Osteocyte (in vitro differentiated cells): ENCODE measurements at regions not wholly inside any gene's neighbourhood (a gene's known extent, or its start where the extent isn't known, plus 50 kb on each side); places are given as distances from the start of the nearest gene placed in this dataset.

ENCODE experiments used
- DNase-seq: peaks from one replicate; pipeline ENCODE4 v3.0.0; 2021; ENCODE audit warnings: mixed read lengths; ENCODE audit not compliant: unreplicated experiment; ENCODE audit errors: extremely low spot score
- H3K27ac Mint-ChIP-seq: one replicate; pipeline ENCODE4 v1.8.0; 2021; ENCODE audit warnings: mild to moderate bottlenecking, mixed read lengths; ENCODE audit not compliant: unreplicated experiment
- H3K27me3 Mint-ChIP-seq: one replicate; pipeline ENCODE4 v1.8.0; 2021; ENCODE audit warnings: mixed read lengths; ENCODE audit not compliant: unreplicated experiment
- H3K36me3 Mint-ChIP-seq: one replicate; pipeline ENCODE4 v1.8.0; 2021; ENCODE audit warnings: mixed read lengths; ENCODE audit not compliant: unreplicated experiment
- H3K4me1 Mint-ChIP-seq: one replicate; pipeline ENCODE4 v1.8.0; 2021; ENCODE audit warnings: mixed read lengths; ENCODE audit not compliant: unreplicated experiment
- H3K4me3 Mint-ChIP-seq: one replicate; pipeline ENCODE4 v1.8.0; 2021; ENCODE audit warnings: mild to moderate bottlenecking, moderate library complexity, mixed read lengths; ENCODE audit not compliant: unreplicated experiment
- H3K9me3 Mint-ChIP-seq: one replicate; pipeline ENCODE4 v1.8.0; 2021; ENCODE audit warnings: mixed read lengths; ENCODE audit not compliant: unreplicated experiment
- TF ChIP-seq, protein P1 (sequence below): fragments of 200-600 bp; sonication (generic); IDR thresholded peaks from 2 replicates; pipeline ENCODE4 v1.5.0; 2021; ENCODE audit warnings: antibody characterized with exemption, mild to moderate bottlenecking, moderate library complexity

DNA sequence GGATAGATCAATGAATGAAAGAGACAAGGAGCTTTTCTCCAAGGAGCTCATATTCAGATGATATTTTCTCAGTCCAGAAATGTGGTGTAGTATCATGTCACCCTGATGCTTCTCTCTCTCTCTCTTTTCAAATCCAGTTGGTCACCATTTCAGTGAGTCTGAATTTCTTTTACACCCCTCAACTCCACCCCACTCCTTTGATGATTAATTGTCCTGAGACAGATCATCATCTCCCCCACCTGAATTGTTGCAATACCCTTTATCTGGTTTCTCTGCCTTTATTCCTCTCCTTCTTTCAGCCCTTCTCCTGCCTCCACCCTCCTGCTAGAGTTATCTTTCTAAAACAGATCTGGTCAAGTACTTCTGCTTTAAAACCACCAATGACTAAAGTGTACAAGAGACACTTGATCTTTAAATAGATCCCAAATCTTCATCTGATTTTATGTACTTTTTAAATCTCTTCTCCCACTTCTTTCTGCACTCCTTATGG lies 299.8 kb downstream of the KLF5 start:
- Mint-ChIP-seq H3K36me3 (no peaks in the 10 kb centered on the region), H3K4me3 (no peak overlapping the region), H3K4me1 (no peaks in the 10 kb centered on the region), H3K9me3 (no peaks in the 10 kb centered on the region), H3K27ac (no peak overlapping the region), H3K27me3 (peaks cover 23% of the 10 kb centered on the region)
- DNase-seq = no peak
- TF ChIP-seq, protein P1, sequence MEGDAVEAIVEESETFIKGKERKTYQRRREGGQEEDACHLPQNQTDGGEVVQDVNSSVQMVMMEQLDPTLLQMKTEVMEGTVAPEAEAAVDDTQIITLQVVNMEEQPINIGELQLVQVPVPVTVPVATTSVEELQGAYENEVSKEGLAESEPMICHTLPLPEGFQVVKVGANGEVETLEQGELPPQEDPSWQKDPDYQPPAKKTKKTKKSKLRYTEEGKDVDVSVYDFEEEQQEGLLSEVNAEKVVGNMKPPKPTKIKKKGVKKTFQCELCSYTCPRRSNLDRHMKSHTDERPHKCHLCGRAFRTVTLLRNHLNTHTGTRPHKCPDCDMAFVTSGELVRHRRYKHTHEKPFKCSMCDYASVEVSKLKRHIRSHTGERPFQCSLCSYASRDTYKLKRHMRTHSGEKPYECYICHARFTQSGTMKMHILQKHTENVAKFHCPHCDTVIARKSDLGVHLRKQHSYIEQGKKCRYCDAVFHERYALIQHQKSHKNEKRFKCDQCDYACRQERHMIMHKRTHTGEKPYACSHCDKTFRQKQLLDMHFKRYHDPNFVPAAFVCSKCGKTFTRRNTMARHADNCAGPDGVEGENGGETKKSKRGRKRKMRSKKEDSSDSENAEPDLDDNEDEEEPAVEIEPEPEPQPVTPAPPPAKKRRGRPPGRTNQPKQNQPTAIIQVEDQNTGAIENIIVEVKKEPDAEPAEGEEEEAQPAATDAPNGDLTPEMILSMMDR = no peak

DNA sequence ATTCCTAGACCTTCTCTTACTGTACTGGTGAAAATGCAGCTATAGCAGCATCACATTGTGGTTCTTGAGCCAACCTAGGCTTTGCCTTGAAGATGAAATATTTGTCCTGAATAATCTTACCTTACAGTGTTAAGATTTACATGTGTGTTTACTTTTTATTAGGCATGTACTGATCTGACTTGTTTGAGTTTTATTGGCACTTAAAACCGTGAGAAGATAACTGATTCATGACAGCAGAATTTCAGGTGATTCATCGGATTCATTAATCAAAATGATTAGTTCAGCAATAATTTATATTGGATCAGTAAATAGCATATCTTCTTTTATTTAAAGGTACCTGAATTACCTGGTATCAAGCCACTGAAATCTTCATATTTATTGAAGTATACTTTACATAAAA lies 296.3 kb downstream of the KLF5 start:
- no peak for DNase-seq
- Mint-ChIP-seq H3K27me3 (peaks cover 13% of the 10 kb centered on the region), H3K9me3 (no peaks in the 10 kb centered on the region), H3K4me3 (no peak overlapping the region), H3K36me3 (no peaks in the 10 kb centered on the region), H3K27ac (no peak overlapping the region), H3K4me1 (no peaks in the 10 kb centered on the region)
- TF ChIP-seq, protein P1 = no peak

DNA sequence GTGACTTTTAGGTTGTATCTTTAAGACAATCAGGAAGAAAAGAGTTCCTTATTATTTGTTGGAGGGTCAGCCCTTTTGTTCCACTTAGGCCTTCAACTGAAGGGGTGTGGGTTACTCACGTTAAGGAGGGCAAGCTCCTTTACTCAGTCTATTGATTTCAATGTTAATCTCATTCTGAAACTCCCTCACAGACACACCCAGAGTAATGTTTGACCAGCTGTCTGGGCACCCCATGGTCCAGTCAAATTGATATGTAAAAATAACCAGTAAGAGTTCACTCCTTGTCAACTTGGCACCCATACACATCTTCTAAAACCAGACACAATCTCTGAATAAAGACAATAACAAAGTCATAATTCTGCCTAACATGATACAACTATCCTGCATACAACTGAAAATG lies 292.9 kb downstream of the KLF5 start:
- no peak overlapping the region for H3K27ac Mint-ChIP-seq
- no peaks in the 10 kb centered on the region for H3K4me1 Mint-ChIP-seq
- TF ChIP-seq, protein P1 = no peak
- no peak overlapping the region for H3K4me3 Mint-ChIP-seq
- no peaks in the 10 kb centered on the region for H3K9me3 Mint-ChIP-seq
- H3K27me3 Mint-ChIP-seq = peaks cover 16% of the 10 kb centered on the region
- no peaks in the 10 kb centered on the region for H3K36me3 Mint-ChIP-seq
- DNase-seq = no peak

DNA sequence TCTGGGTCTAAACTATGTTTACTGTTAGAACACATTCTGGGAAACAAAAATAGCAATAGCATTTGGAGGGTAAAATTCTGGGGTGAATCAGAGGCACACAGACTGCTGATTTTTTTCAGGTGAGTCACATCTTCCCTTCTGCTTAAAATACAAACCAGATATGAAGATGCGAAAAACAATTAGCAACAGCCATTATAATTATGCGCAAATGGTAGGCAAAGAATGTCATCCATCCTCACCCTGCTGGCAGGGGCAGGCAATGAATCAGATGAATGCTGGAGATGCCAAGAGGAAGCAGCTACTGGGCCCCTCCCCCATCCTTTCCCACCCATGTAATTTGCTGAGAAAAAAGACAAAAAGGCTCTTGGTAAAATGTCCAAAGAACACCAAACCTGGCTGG lies 282.9 kb downstream of the KLF5 start:
- no peak for DNase-seq
- H3K27ac Mint-ChIP-seq = no peak overlapping the region
- H3K4me1 Mint-ChIP-seq = no peaks in the 10 kb centered on the region
- TF ChIP-seq, protein P1 = no peak
- no peaks in the 10 kb centered on the region for H3K9me3 Mint-ChIP-seq
- H3K4me3 Mint-ChIP-seq = no peak overlapping the region
- no peaks in the 10 kb centered on the region for H3K36me3 Mint-ChIP-seq
- H3K27me3 Mint-ChIP-seq = peaks cover 5% of the 10 kb centered on the region

DNA sequence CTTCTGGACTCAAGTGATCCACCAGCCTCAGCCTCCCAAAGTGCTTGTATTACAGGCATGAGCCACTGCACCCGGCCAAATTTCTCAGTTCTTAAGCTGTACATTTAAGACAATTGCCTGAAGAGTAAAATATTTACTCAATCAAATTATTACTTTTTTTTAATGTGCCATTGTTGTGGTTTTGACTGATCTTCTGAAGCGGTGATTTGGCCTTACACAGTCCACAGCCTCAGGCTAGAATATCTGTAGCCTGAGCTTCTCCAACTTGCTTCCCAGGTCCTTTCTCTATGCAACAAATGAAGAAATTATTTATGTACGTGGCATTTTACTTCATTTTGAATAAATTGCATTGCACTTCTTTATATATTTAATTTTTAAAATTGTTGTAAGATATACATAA lies 281.3 kb downstream of the KLF5 start:
- TF ChIP-seq, protein P1 = no peak
- DNase-seq = no peak
- Mint-ChIP-seq H3K9me3 (no peaks in the 10 kb centered on the region), H3K4me3 (no peak overlapping the region), H3K4me1 (peaks cover 5% of the 10 kb centered on the region), H3K36me3 (no peaks in the 10 kb centered on the region), H3K27ac (no peak overlapping the region), H3K27me3 (no peaks in the 10 kb centered on the region)
